AG10803 (cell line): ENCODE measurements at regions not wholly inside any gene's neighbourhood (a gene's known extent, or its start where the extent isn't known, plus 50 kb on each side); places are given as distances from the start of the nearest gene placed in this dataset.

ENCODE experiments used
- DNase-seq: peaks from one replicate; pipeline ENCODE4 v3.0.0; 2010; ENCODE audit warnings: low read depth
- H3K4me3 ChIP-seq: 2 replicates; pipeline ENCODE4 v1.5.1; 2011; ENCODE audit warnings: mild to moderate bottlenecking, low read length, control low read depth
- TF ChIP-seq, protein P1 (sequence below): conservative IDR thresholded peaks from 2 replicates; pipeline ENCODE4 v1.5.1; 2011; ENCODE audit warnings: mild to moderate bottlenecking, low read length, control low read depth, inconsistent platforms

DNA sequence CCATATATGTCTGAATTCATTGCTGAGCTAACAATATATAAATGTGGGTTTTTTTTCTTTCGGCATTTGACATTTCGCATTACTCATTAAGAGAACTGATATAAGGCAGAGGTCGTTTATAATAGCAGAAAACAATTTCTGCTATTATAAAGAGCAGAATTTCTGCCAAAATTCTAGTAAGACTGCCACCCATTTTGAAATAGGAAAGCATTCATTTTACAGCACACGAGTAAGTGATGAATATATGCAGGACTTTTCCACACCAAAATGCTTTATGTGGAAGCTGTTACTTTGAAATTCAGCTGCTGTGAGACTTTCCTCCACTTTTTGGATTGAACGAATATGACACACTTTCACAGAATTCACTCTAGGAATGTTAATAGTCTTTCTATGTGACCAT lies 610.9 kb upstream of the MAN1A1 start:
- TF ChIP-seq, protein P1, sequence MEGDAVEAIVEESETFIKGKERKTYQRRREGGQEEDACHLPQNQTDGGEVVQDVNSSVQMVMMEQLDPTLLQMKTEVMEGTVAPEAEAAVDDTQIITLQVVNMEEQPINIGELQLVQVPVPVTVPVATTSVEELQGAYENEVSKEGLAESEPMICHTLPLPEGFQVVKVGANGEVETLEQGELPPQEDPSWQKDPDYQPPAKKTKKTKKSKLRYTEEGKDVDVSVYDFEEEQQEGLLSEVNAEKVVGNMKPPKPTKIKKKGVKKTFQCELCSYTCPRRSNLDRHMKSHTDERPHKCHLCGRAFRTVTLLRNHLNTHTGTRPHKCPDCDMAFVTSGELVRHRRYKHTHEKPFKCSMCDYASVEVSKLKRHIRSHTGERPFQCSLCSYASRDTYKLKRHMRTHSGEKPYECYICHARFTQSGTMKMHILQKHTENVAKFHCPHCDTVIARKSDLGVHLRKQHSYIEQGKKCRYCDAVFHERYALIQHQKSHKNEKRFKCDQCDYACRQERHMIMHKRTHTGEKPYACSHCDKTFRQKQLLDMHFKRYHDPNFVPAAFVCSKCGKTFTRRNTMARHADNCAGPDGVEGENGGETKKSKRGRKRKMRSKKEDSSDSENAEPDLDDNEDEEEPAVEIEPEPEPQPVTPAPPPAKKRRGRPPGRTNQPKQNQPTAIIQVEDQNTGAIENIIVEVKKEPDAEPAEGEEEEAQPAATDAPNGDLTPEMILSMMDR: no peak
- H3K4me3 ChIP-seq: no peak overlapping the region
- no peak for DNase-seq

DNA sequence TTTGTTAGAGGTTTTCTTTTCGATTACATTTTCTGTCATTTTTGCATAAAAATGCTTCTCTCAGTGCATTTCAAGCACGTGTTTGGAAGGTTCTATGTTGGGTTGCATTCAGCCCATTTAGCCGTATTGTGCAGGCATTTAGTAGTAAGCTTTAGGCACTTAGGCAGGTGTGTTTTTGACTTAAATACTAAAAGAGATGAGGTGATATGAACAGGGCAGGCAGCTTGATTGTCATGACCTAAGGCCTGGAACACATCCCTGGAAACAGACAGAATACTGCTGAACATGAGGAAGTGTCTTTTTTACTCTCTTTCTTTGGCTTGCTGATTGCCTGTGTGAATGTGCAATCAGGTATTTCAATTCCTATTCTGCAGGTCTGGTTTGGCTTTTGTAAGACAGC lies 610.5 kb upstream of the MAN1A1 start:
- no peak overlapping the region for H3K4me3 ChIP-seq
- TF ChIP-seq, protein P1: no peak
- no peak for DNase-seq

DNA sequence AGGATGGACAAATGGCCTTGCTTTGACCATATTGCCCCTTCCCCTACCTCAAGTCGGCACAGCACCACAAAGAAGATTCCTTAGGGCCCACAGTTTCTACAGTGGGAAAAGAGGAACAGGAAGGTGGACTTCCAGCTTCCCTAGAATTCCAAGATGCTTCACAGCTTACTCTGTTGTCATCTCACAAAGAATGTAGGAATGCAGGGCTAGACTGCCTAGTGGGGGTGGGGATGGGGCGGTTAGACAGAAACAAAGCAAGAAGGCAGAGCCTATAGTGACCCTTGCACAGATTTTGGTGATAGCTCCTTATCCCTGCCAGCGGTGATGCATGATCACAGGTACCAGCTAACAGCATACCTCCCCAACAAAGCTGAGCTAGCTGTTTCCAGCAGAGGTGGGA lies 607.6 kb upstream of the MAN1A1 start:
- H3K4me3 ChIP-seq: no peak overlapping the region
- TF ChIP-seq, protein P1: no peak
- DNase-seq: no peak

DNA sequence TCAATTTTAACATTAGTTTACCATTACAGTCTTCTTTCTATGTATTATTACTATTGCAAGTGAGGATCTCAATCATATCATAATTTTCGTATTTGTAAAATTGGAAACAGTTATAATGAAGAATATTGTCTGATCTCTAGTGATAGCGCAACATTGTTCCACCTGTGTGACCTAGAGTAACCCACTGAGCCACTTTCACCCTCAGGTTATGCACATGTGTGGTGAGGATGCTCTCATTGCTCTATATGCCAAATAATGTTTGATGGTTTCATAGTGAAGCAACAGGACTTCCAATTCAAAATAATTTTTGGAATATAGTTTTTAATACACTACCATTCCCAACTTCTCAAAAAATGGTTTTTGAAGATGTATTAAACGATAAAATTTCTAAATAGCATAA lies 603.1 kb upstream of the MAN1A1 start:
- H3K4me3 ChIP-seq: no peak overlapping the region
- DNase-seq: no peak
- TF ChIP-seq, protein P1: no peak

DNA sequence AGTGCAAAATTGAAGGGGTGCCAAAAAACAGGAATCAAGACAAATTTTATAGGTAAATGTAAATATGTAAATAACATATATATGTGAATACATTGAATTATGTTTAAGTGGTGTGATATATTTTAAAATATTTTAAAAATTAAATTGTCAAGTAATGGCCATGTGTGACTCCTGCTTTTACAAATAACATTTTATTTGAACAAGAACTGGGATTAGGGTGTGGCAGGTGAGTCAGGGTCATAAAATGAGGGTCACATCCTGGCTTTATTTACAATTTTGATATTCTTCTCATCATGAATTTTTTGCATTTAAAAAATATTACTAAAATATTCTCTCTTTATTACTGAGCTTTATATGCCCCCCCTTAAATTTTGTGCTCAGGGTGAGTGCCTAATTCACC lies 601.1 kb upstream of the MAN1A1 start:
- TF ChIP-seq, protein P1: no peak
- no peak for DNase-seq
- no peak overlapping the region for H3K4me3 ChIP-seq

DNA sequence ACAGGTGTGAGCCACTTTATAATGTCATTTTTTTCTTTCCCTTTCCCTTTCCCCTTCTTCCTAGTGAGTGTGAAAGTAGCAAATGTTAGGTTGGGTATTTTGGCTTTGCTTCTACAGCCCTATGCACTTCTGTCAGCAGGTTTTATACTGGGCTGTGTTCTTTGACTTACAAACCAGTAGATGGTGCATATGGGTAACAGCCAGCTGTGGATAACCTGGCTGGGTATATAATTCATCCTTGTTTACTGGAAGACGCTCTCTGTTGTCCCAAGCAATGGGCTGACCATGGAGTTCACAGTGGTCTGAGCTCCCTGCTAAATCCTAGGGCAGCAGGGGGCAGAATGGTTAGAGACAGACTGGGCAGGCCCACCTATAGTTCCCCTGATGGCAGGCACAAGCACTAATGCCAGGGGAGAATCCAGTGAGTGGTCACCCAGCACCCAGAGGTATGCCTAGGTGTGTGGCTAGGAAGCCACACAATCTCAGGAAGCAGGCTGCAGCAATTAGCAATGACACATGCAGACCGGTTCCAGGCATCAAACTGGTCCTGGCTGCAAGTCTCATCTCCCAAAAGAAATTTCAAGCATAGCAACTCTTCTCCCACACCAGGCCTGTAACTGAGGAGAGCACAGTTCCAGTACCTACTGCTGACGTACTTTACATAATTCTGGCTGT lies 592.7 kb upstream of the MAN1A1 start:
- DNase-seq: no peak
- H3K4me3 ChIP-seq: no peak overlapping the region
- TF ChIP-seq, protein P1: no peak

DNA sequence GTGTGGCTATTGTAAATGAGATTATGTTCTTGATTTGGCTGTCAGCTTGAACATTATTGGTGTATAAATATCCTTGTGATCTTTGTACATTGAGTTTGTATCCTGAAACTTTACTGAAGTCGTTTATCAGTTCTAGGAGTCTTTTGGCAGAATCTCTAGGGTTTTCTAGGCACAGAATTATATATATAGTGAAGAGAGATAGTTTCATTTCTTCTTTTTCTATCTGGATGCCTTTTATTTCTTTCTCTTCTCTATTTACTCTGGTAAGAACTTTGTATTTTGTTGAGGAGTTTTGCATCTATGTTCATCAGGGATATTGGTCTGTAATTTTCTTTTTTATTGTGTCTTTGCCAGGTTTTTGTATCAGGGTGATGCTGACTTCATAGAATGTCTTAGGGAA lies 589.2 kb upstream of the MAN1A1 start:
- TF ChIP-seq, protein P1: no peak
- no peak for DNase-seq
- H3K4me3 ChIP-seq: no peak overlapping the region
